ENCODE measurements at regions not wholly inside any gene's neighbourhood (a gene's known extent, or its start where the extent isn't known, plus 50 kb on each side); places are given as distances from the start of the nearest gene placed in this dataset.

GRCh38 chr12:92614001-92614400 is 88.8 kb upstream of the PLEKHG7 start (continued):
- TF ChIP-seq ZNF462 (CRISPR knock-in tag; IDR thresholded peaks at IDR 0.05) = no peak

GRCh38 chr12:92612611-92613010 is 90.2 kb upstream of the PLEKHG7 start:
- Mint-ChIP-seq H3K27me3 (ENCODE audit: insufficient read depth, low read depth, poor library complexity) (peaks cover 2% of the 10 kb centered on the region), H3K9me3 (no peaks in the 10 kb centered on the region; the same call in 2 of the 3 replicates), H3K27ac (no peak overlapping the region), H3K4me3 (no peak overlapping the region), H3K4me1 (peaks cover 32% of the 10 kb centered on the region), H3K36me3 (ENCODE audit: low read depth) (no peaks in the 10 kb centered on the region)
- DNase-seq (ENCODE audit: low spot score) (no peak), ATAC-seq (no peak)
- Histone ChIP-seq H3K27ac (ENCODE audit: low read depth) (no peak overlapping the region), H3K9me2 (ENCODE audit: insufficient read depth) (peaks cover 14% of the 10 kb centered on the region), H3K27me3 (ENCODE audit: insufficient read depth) (no peaks in the 10 kb centered on the region), H3K36me3 (ENCODE audit: insufficient read depth) (no peaks in the 10 kb centered on the region), H4K20me1 (replicated peaks; ENCODE audit: insufficient read depth) (no peaks in the 10 kb centered on the region), H2AFZ (no peak overlapping the region), H3F3A (replicated peaks; ENCODE audit: low read depth) (no peaks in the 10 kb centered on the region), H3K79me2 (replicated peaks; ENCODE audit: insufficient read depth) (no peaks in the 10 kb centered on the region), H3K4me1 (ENCODE audit: insufficient read depth) (peaks cover 26% of the 10 kb centered on the region), H3K4me2 (no peak overlapping the region), H3K4me3 (no peak overlapping the region)
- no peak for TF ChIP-seq POLR2AphosphoS5 (IDR thresholded peaks at IDR 0.05; ENCODE audit: low read depth)
- no peak for TF ChIP-seq EZH2 (IDR thresholded peaks at IDR 0.05; ENCODE audit: low read depth, unreplicated experiment)
- no peak for TF ChIP-seq CREB1 (CRISPR knock-in tag; IDR thresholded peaks at IDR 0.05; ENCODE audit: low read depth)
- no peak for TF ChIP-seq ETS1 (IDR thresholded peaks at IDR 0.05)
- no peak for TF ChIP-seq STAT1 (IDR thresholded peaks at IDR 0.05; ENCODE audit: unreplicated experiment)
- TF ChIP-seq ZNF114 (CRISPR knock-in tag; IDR thresholded peaks at IDR 0.05) = no peak
- TF ChIP-seq ZNF331 (CRISPR knock-in tag; IDR thresholded peaks at IDR 0.05; ENCODE audit: low read depth) = no peak
- TF ChIP-seq ZNF462 (CRISPR knock-in tag; IDR thresholded peaks at IDR 0.05) = no peak

Measured in GM23338 (cell line).